Stimulated activated CD4-positive, alpha-beta T cell treated with anti-CD3 and anti-CD28 coated beads, Interleukin-4, amount 100 ng/mL, for 48 hours (primary cell): ENCODE measurements at regions not wholly inside any gene's neighbourhood (a gene's known extent, or its start where the extent isn't known, plus 50 kb on each side); places are given as distances from the start of the nearest gene placed in this dataset.
"Not testable (repeated sequence)": the region's sequence is repeated elsewhere in the genome, so short reads cannot be mapped to it uniquely, and the experiment has no call there.

Experiments
- DNase-seq, 2 donors: peaks; one replicate each; pipeline ENCODE4 v3.0.0-alpha.2; 2020; ENCODE audit warnings: low read depth in 2 of 2

- no peak for DNase-seq
Observed at GRCh38 chr2:235396071-235396846, 97.6 kb upstream of the AGAP1 start.

- no peak for DNase-seq
Observed at GRCh38 chr2:235398321-235398720, 95.5 kb upstream of the AGAP1 start.

GRCh38 chr2:235399895-235400294 is 93.9 kb upstream of the AGAP1 start:
- no peak for DNase-seq

GRCh38 chr2:235402422-235402821 is 91.4 kb upstream of the AGAP1 start:
- no peak for DNase-seq

- DNase-seq: no peak
Observed at GRCh38 chr2:235405612-235406361, 88.1 kb upstream of the AGAP1 start.

GRCh38 chr2:235406430-235406829 is 87.4 kb upstream of the AGAP1 start:
- no peak for DNase-seq

GRCh38 chr2:235411905-235412485 is 81.8 kb upstream of the AGAP1 start:
- no peak for DNase-seq

GRCh38 chr2:235413064-235413463 is 80.8 kb upstream of the AGAP1 start:
- no peak for DNase-seq

GRCh38 chr2:235414422-235414821 is 79.4 kb upstream of the AGAP1 start:
- no peak for DNase-seq

- no peak for DNase-seq
Observed at GRCh38 chr2:235416858-235417499, 76.9 kb upstream of the AGAP1 start.

GRCh38 chr2:235418918-235419317 is 74.9 kb upstream of the AGAP1 start:
- no peak for DNase-seq

- no peak for DNase-seq
Observed at GRCh38 chr2:235419996-235420395, 73.8 kb upstream of the AGAP1 start.

GRCh38 chr2:235421618-235422017 is 72.2 kb upstream of the AGAP1 start:
- no peak for DNase-seq

GRCh38 chr2:235430366-235431083 is 63.3 kb upstream of the AGAP1 start:
- DNase-seq: no peak

GRCh38 chr2:235432741-235433520 is 60.9 kb upstream of the AGAP1 start:
- no peak for DNase-seq

- no peak for DNase-seq
Observed at GRCh38 chr2:235433860-235434259, 60.0 kb upstream of the AGAP1 start.

- DNase-seq: no peak
Observed at GRCh38 chr2:235439959-235440662, 53.7 kb upstream of the AGAP1 start.

- DNase-seq: not testable (repeated sequence)
Observed at GRCh38 chr2:235443580-235443979, 50.3 kb upstream of the AGAP1 start.
